ENCODE measurements at regions not wholly inside any gene's neighbourhood (a gene's known extent, or its start where the extent isn't known, plus 50 kb on each side); places are given as distances from the start of the nearest gene placed in this dataset.

DNA sequence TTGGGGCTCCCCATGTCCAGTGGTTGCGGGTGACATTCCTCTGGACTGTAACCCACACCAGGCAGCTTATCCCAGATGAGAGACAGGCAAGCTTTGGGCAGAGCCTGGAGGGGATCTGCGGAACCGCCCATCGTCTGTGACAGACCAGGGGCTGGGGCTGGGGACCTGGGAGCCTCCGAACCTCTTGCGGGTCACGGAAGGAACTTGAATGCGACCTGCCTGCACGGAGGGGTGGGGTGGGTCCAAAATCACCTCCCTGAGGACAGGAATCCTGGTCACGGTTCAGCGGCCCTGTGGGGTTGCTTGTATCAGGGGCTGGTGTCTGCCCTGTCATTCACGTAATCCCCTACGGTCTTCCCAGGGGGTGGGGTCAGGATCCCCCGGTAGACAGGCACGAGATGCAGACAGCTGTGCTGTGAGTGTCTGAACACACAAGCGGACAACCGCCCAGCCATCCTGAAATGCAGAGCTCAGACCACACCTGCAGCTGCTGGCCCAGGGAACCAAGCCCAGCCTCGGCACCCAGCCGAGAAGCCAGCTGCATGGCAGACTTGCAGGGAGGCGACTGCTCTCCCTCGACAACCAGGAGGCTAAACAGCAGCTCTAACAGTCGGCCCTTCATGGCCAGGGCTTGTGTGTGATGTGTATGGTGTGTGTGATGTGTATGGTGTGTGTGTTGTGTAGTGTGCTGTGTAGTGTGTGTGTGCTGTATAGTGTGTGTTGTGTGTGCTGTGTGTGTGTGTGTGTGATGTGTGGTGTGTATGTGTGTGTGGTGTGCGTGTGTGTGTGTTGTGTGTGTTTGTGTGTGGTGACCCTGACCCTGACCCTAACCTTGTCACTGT lies 105.9 kb upstream of the ADRA2C start:
- TF ChIP-seq, protein P1, sequence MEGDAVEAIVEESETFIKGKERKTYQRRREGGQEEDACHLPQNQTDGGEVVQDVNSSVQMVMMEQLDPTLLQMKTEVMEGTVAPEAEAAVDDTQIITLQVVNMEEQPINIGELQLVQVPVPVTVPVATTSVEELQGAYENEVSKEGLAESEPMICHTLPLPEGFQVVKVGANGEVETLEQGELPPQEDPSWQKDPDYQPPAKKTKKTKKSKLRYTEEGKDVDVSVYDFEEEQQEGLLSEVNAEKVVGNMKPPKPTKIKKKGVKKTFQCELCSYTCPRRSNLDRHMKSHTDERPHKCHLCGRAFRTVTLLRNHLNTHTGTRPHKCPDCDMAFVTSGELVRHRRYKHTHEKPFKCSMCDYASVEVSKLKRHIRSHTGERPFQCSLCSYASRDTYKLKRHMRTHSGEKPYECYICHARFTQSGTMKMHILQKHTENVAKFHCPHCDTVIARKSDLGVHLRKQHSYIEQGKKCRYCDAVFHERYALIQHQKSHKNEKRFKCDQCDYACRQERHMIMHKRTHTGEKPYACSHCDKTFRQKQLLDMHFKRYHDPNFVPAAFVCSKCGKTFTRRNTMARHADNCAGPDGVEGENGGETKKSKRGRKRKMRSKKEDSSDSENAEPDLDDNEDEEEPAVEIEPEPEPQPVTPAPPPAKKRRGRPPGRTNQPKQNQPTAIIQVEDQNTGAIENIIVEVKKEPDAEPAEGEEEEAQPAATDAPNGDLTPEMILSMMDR (IDR thresholded peaks at IDR 0.05; ENCODE audit: insufficient read depth, missing control alignments), result no peak
- FAIRE-seq (no peak), DNase-seq (ENCODE audit: insufficient read length, low spot score) (peak; percentile 65)

DNA sequence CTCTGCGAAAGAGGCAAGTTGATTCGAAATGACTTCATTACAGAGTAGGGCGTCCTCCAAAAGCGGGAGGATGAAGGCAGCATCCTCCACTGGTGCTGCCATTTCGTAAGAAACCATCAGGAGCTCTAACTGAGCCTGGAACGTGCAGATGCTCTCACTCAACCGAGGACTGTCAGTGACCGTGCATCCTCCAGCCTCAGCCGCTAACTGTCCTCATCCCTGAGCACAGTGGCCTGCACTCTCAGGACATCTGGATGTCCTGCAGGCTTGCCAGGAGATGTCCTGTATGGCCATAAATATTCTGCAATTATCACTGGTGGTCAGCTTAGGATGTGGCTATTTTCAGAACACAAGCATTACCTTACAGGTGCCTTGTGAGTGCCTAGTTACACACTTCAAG lies 107.1 kb upstream of the ADRA2C start:
- TF ChIP-seq, protein P1 (IDR thresholded peaks at IDR 0.05; ENCODE audit: insufficient read depth, missing control alignments), result no peak
- FAIRE-seq, result no peak
- no peak for DNase-seq (ENCODE audit: insufficient read length, low spot score)

DNA sequence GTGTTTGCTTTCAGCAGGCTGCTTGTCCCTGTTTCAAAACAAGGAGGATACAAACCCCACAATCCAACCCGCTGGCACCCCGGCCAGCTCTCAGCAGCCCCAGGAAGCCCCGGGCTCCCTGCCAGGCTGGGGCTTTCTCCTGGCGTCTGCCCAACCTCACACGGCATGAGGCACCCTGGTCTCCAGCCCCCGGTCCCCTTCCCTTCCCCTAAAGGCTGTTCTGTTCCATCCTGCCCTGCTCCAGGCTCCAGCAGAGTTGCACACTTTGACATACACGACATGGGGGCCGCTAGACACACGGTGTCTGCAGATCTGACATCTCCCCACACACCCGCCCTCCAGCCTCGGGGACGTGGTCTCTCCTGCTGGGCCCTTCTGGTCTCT lies 107.7 kb upstream of the ADRA2C start:
- TF ChIP-seq, protein P1 (IDR thresholded peaks at IDR 0.05; ENCODE audit: insufficient read depth, missing control alignments), result no peak
- FAIRE-seq (no peak), DNase-seq (ENCODE audit: insufficient read length, low spot score) (no peak)

DNA sequence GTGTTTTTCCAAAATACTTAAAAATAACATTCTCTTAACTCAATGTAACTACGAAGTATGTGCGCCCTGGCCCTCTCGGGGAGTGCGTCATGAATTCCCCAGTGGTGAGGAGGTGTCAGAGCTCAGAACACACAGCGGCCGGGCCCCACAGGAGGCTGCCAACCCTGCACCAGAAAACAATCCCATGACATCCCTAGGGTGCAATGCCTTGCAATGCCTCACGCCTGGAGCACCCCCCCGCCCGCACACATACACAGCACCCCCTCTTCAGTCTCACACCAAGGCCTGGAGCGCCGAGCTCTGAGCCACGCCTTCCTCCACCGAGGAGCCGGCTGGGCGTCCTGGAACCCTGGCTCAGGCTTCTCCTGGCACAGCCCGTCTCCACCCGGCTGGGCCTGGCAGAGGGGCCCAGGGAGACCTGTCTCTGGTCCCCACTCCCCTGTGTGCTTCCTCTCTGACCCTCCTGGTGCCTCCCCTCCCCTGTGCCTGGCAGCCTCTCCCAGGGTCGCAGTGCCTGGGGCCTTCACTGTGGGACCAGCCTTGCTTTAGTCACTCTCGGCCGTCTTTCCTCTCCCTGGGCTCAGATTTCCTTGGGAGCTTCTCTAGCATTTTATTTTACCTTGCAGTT lies 108.2 kb upstream of the ADRA2C start:
- DNase-seq (ENCODE audit: insufficient read length, low spot score) (no peak), FAIRE-seq (no peak)
- TF ChIP-seq, protein P1 (IDR thresholded peaks at IDR 0.05; ENCODE audit: insufficient read depth, missing control alignments), result no peak

DNA sequence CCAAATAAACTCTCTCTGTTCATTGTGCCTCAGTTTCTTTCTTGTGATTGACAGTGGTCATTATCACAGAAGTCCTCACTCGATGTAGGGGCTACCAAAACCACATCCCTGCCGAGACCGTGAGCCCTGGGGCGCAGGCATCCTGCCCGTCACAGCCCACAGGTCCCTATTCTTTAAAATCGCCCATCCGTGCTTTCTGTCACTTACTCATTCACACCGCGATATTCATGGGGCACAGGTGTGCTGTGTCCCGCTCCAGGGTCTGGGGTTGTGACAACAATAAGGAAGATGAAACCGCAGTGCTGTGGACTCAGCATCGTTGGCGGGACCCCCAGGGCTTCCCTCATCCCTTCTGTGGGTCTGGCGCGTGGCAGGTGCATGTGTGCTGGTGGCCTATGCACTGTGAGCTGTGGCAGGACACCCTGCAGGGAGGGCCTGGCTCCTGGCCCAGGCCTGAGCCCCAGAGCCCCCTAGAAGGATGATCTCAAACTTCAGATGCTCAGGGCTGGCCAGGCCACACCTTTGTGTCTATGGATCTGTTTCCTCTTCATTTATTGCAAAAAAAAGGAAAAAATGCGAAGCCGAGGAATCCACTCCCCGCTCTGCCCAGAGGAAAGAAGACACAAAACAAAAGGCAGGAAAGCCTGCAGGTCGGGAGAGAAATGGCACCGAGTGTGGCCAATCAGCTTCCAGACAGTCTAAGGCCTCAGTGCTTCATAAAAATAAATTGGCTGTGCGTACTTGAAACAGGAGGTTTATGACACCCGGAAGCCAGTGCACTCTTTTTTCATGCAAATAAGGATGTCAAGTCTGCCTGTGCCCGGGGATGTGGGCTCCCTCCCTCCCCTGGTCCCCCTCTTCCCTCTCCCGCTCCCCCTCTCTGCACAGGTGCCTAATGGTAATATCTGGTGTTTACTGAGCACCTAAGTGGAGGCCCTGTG lies 109.5 kb upstream of the ADRA2C start:
- no peak for DNase-seq (ENCODE audit: insufficient read length, low spot score)
- TF ChIP-seq, protein P1 (IDR thresholded peaks at IDR 0.05; ENCODE audit: insufficient read depth, missing control alignments), result no peak
- FAIRE-seq, result no peak

DNA sequence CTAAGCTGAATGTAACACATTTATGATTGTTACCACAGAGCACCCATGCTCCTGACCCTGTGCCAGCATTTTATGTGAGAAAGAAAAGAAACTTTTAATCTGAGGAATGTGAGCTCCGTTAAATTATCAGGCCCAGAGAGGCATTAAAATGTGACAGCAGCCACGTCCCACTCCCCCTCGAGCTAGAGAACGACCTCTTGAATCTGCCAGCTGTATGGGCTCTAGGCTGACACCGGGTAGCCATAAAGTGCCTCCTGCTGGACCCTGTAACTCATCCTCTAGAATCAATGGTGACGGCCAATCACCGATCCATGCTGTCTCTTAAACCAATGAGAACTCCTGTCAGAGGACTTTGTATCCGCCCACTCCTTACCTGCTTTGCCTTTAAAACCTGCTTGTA lies 110.2 kb upstream of the ADRA2C start:
- DNase-seq (ENCODE audit: insufficient read length, low spot score), result no peak
- TF ChIP-seq, protein P1 (IDR thresholded peaks at IDR 0.05; ENCODE audit: insufficient read depth, missing control alignments), result no peak
- FAIRE-seq, result no peak

All from D721Med (cell line).